Transverse colon (tissue), 4 donors: ENCODE measurements at regions not wholly inside any gene's neighbourhood (a gene's known extent, or its start where the extent isn't known, plus 50 kb on each side); places are given as distances from the start of the nearest gene placed in this dataset.

ENCODE experiments used
- DNase-seq: peaks from one replicate; pipeline ENCODE4 v3.0.0-alpha.2; 2019
- H3K27ac ChIP-seq, 4 donors: fragments of 200-600 bp; sonication (generic); 2 replicates each; pipeline ENCODE4 v1.5.1; 2016 to 2018; ENCODE audit warnings: inconsistent platforms in 4 of 4
- H3K27me3 ChIP-seq: fragments of 200-600 bp; sonication (generic); 2 replicates; pipeline ENCODE4 v1.5.1; 2017; ENCODE audit warnings: inconsistent platforms
- H3K36me3 ChIP-seq, 4 donors: fragments of 200-600 bp; sonication (generic); 2 replicates each; pipeline ENCODE4 v1.5.1; 2017 to 2019; ENCODE audit warnings: inconsistent platforms in 4 of 4
- H3K4me1 ChIP-seq, 4 donors: fragments of 200-600 bp; sonication (generic); 2 replicates each; pipeline ENCODE4 v1.5.1; 2017 to 2020; ENCODE audit warnings: inconsistent platforms in 4 of 4
- H3K4me3 ChIP-seq, 4 donors: fragments of 200-600 bp; sonication (generic); 1 replicate in 1 of 4; 2 replicates in 3 of 4; pipeline versions ENCODE4 v1.5.1 to v1.6.1; 2017 to 2019; ENCODE audit warnings: inconsistent platforms in 4 of 4
- H3K9me3 ChIP-seq, 2 donors: fragments of 200-600 bp; sonication (generic); 2 replicates each; pipeline ENCODE4 v1.5.1; 2017 to 2019; ENCODE audit warnings: inconsistent platforms in 2 of 2
- EP300 ChIP-seq: sonication (generic); formaldehyde crosslinking; IDR thresholded peaks from one replicate; pipeline ENCODE4 v1.6.1; 2017; ENCODE audit warnings: antibody characterized with exemption, low read depth
- POLR2A ChIP-seq: fragments of 450-650 bp; IDR thresholded peaks from one replicate; pipeline ENCODE4 v1.6.1; 2016; ENCODE audit warnings: antibody characterized with exemption, mild to moderate bottlenecking, moderate library complexity
- POLR2AphosphoS5 ChIP-seq, 3 donors: sonication (generic); formaldehyde crosslinking; IDR thresholded peaks; one replicate each; pipeline ENCODE4 v1.6.1; 2016; ENCODE audit warnings: antibody characterized with exemption in 3 of 3
- WGBS, 2 donors: methylation state at CpG; one replicate each; pipeline ENCODE4 v1.1.5; 2018; ENCODE audit warnings: low coverage in 1 of 2; 5-methylcytosine and 5-hydroxymethylcytosine counted together
- in situ Hi-C, 4 donors: fragments of 200-750 bp; cut with MboI; loops; one replicate each; pipeline versions ENCODE4 v1.15.0 to v1.15.1; 2017; ENCODE audit warnings: low sequenced_read_pairs in 3 of 4, low pct_ligation_motif_present in 1 of 4, low pct_unique_long_range_greater_than_20kb in 1 of 4
- intact Hi-C: fragments of 100-400 bp; cut with DNase I; formaldehyde crosslinking; loops from one replicate; pipeline ENCODE4 v1.15.1; 2023; ENCODE audit warnings: low total_unique reads
- TF ChIP-seq, protein P1 (sequence below), 5 experiments: fragments of 200-600 bp in 3 of 5; fragments of 450-650 bp in 2 of 5; sonication (generic) in 3 of 5; IDR thresholded peaks; 1 replicate in 2 of 5; 2 replicates in 3 of 5; pipeline ENCODE4 v1.5.1; 2016 to 2017; ENCODE audit warnings: antibody characterized with exemption in 5 of 5, inconsistent platforms in 3 of 5, mild to moderate bottlenecking in 2 of 5, moderate library complexity in 1 of 5

- intact Hi-C loops (no loop called here), in situ Hi-C loops (no loop called here)
- H3K4me1 ChIP-seq, result no peaks in the 10 kb centered on the region
- WGBS, 2 donors, result 83 to 97% methylated on average over 6 to 19 of the region's 19 CpGs
- H3K27ac ChIP-seq, result no peak overlapping the region
- peaks cover 0 to 3% of the 10 kb centered on the region in 2 donors for H3K9me3 ChIP-seq
- H3K27me3 ChIP-seq, result no peaks in the 10 kb centered on the region
- TF ChIP-seq POLR2A, result no peak
- TF ChIP-seq, protein P1, sequence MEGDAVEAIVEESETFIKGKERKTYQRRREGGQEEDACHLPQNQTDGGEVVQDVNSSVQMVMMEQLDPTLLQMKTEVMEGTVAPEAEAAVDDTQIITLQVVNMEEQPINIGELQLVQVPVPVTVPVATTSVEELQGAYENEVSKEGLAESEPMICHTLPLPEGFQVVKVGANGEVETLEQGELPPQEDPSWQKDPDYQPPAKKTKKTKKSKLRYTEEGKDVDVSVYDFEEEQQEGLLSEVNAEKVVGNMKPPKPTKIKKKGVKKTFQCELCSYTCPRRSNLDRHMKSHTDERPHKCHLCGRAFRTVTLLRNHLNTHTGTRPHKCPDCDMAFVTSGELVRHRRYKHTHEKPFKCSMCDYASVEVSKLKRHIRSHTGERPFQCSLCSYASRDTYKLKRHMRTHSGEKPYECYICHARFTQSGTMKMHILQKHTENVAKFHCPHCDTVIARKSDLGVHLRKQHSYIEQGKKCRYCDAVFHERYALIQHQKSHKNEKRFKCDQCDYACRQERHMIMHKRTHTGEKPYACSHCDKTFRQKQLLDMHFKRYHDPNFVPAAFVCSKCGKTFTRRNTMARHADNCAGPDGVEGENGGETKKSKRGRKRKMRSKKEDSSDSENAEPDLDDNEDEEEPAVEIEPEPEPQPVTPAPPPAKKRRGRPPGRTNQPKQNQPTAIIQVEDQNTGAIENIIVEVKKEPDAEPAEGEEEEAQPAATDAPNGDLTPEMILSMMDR (IDR thresholded peaks at IDR 0.05), result no peak
- no peak for TF ChIP-seq POLR2AphosphoS5 (IDR thresholded peaks at IDR 0.05)
- no peak for TF ChIP-seq EP300
- H3K4me3 ChIP-seq, result no peak overlapping the region
- no peak for DNase-seq
- H3K36me3 ChIP-seq, result no peaks in the 10 kb centered on the region
These were observed 254.4 kb downstream of the ZNF536 start for GRCh38 chr19:30626626-30626966.

- DNase-seq, result no peak
- Histone ChIP-seq H3K4me3 (no peak overlapping the region), H3K4me1 (no peaks in the 10 kb centered on the region), H3K27ac (no peak overlapping the region), H3K9me3 (peaks cover 0 to 3% of the 10 kb centered on the region in 2 donors), H3K27me3 (no peaks in the 10 kb centered on the region), H3K36me3 (no peaks in the 10 kb centered on the region)
- 80 to 82% methylated on average over 10 to 15 of the region's 15 CpGs for WGBS, 2 donors
- in situ Hi-C loops, result no loop called here
- TF ChIP-seq EP300 (no peak), POLR2A (no peak), POLR2AphosphoS5 (IDR thresholded peaks at IDR 0.05) (no peak)
- TF ChIP-seq, protein P1 (IDR thresholded peaks at IDR 0.05), result no peak
- intact Hi-C loops, result no loop called here
These were observed 253.9 kb downstream of the ZNF536 start for GRCh38 chr19:30625947-30626625.

DNA sequence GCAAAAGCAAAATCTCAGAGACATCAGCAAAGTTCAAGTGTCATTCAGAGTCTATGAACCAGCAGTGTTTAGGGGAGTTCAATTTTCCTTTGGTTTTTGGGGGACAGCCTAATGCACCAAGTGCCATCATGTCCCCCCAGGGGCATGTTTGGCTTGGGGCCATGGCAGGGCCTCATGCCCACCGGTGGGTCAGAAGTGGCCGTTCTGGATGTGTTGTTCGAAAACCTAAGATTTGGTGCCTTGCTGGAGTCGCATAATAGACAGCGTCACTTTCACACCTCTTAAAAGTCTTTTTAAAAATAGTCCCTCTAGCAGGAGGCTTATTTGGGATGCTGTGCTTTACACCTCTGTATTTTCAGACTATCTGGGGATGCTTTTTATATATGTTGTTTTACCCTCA lies 250.1 kb downstream of the ZNF536 start:
- no peak for DNase-seq
- 93% methylated on average over 3 to 5 of the region's 5 CpGs for WGBS, 2 donors
- TF ChIP-seq EP300 (no peak), POLR2AphosphoS5 (IDR thresholded peaks at IDR 0.05) (no peak), POLR2A (no peak)
- TF ChIP-seq, protein P1 (IDR thresholded peaks at IDR 0.05), result no peak
- no peaks in the 10 kb centered on the region for H3K36me3 ChIP-seq
- intact Hi-C loops, result no loop called here
- no peak overlapping the region for H3K27ac ChIP-seq
- H3K4me1 ChIP-seq, result no peaks in the 10 kb centered on the region
- H3K27me3 ChIP-seq, result no peaks in the 10 kb centered on the region
- in situ Hi-C loops, result no loop called here
- peaks cover 0 to 3% of the 10 kb centered on the region in 2 donors for H3K9me3 ChIP-seq
- no peak overlapping the region for H3K4me3 ChIP-seq

DNA sequence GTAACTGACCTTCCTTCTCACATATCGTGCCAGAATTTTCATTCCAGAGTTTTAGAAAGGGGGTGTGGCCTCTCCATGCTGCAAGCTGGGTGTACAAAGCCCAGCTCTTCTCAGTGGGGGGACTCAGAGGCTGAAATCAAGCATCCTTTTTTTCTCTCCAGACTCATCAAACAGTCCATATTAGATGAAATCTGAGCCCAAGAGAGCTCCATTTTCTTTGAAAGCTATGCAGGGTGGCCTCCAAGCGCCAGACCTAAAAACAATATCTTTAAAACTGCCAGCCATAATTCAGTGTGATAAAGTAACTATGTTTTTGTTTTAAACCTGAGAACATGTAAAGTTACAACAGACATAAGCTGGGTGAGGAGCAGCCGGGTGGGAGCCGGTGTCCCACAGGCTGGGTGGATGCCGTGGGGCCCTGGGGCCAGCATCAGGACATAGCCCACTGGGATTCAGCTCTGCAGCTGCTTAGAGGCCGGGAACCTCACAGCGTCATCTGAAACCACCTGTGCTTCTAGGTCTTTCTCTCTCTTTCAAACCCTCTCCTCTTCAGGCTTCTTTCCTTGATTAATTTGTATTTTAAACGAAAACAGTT lies 249.2 kb downstream of the ZNF536 start:
- no peaks in the 10 kb centered on the region for H3K36me3 ChIP-seq
- H3K27ac ChIP-seq, result no peak overlapping the region
- DNase-seq, result no peak
- TF ChIP-seq EP300, result no peak
- no peak for TF ChIP-seq POLR2A
- TF ChIP-seq, protein P1 (IDR thresholded peaks at IDR 0.05), result no peak
- TF ChIP-seq POLR2AphosphoS5 (IDR thresholded peaks at IDR 0.05), result no peak
- intact Hi-C loops (no loop called here), in situ Hi-C loops (no loop called here)
- H3K27me3 ChIP-seq, result no peaks in the 10 kb centered on the region
- WGBS, 2 donors, result 78 to 81% methylated on average over 8 of the region's 8 CpGs
- H3K4me1 ChIP-seq, result no peaks in the 10 kb centered on the region
- H3K9me3 ChIP-seq, result peaks cover 0 to 3% of the 10 kb centered on the region in 2 donors
- no peak overlapping the region for H3K4me3 ChIP-seq
